GM21390 (cell line): ENCODE measurements at regions not wholly inside any gene's neighbourhood (a gene's known extent, or its start where the extent isn't known, plus 50 kb on each side); places are given as distances from the start of the nearest gene placed in this dataset.
"Not testable (repeated sequence)": the region's sequence is repeated elsewhere in the genome, so short reads cannot be mapped to it uniquely, and the experiment has no call there.

Source experiments
- ATAC-seq: cut with Tn5 transposase; IDR thresholded peaks from one replicate; pipeline ENCODE4 v1.9.1; 2021; ENCODE audit not compliant: unreplicated experiment

DNA sequence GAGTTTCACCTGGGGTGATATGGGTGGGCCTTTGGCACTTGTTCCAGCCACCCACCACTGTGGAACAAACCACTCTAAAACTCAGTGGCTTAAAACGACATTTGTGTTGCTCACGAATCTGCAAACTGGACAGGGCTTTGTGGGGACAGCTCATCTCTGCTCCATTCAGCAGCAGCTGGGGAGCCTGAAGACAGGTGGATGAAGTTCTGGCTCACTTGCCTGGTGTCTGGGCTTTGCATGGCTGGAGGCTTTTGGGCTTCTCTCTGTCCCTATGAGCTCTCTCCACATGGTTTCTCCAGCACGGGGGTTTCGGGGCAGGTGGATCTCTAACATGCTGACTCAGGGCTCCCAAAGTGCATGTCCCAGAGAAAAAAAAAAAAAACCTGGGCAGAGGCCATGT, 93.0 kb upstream of the GLI2 start:
- no peak for ATAC-seq

DNA sequence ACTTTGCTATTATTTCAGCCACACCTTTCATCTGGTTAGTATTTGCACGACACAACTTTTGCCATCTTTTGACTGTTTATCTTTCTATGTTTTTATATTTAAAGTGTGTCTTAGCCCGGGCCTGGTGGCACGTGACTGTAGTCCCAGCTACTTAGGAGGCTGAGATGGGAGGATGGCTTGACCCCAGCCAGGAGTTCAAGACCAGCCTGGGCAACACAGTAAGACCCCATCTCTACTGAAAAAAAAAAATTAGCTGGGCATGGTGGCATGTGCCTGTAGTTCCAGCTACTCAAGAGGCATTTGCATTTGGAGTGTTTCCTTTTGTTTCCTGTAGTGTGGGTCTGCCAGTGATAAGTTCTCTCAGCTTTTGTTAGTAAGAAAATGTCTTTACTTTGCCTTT, 88.7 kb upstream of the GLI2 start:
- no peak for ATAC-seq

DNA sequence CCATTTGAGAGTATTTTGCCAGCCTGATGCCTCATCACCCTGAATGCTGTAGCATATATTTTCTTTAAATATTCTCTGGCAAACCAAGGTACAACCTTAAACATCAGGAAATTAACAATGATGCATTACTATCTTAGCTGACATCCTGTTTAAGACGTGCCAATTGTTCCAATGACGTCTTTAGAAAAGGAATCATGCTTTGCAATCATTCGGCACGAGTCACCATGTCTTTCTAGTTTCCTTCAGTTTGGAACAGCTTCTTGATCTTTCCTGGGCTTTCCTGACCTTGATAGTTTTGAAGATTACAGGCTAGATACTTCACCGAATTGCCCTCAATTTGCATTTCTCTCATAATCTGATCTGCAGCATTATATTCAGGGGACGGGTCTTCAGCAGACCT, 88.2 kb upstream of the GLI2 start:
- ATAC-seq, result no peak

DNA sequence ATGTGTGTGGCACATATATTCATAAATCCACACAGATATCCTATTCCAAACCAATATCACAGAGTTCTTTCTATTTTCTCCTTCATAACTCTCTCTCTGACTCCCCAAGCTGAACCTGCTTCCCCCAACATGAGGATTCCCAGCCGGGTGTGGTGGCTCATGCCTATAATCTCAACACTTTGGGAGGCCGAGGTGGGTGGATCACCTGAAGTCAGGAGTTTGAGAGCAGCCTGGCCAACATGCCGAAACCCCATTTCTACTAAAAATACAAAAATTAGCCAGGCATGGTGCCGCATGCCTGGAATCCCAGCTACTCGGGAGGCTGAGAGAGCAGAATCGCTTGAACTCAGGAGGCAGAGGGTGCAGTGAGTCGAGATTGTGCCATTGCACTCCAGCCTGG, 86.3 kb upstream of the GLI2 start:
- not testable (repeated sequence) for ATAC-seq

DNA sequence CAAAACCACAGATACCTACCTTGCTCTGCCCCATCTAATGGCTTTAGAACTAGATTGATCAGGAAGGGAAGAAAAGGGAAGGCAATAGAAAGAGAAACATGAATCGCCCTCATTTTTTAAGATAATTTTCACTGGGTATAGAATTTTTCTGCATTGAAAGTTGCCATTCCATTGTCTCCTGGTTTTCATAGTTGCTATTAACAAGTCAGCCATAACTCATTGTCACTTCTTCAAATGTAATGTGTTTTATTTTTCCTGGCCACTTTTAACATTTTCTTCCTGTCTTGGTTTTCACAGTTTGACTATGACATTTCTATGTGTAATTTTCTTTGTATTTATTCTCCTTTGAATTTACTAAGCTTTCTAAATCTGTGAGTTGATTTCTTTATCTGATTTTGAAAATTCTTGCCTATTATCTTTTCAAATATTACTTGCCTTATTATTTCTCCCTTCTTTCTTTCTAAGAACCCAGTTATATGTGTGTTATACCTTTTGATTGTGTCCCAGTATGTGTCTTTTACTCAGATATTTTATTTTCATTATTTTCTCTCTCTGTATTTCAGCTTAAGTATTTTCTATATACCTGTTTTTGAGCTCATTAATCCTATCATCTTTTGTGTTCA, 85.5 kb upstream of the GLI2 start:
- ATAC-seq, result no peak

DNA sequence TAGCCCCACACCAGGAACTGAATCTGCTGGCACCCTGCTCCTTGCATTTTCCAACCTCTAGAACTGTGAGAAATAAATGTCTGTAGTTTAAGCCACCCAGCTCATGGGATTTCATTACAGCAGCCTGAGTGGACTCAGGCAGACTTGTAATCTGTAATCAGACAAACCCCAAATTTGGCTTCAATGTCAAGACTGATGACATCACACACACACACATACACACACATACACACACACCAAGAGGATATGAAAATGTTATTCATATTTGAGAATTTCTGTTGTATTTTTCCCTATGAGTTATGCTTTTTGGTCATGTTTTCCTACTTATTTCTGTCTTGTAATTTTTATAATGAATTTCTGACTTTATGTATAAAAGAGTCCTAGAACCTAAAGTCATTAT, 83.8 kb upstream of the GLI2 start:
- ATAC-seq, result no peak

DNA sequence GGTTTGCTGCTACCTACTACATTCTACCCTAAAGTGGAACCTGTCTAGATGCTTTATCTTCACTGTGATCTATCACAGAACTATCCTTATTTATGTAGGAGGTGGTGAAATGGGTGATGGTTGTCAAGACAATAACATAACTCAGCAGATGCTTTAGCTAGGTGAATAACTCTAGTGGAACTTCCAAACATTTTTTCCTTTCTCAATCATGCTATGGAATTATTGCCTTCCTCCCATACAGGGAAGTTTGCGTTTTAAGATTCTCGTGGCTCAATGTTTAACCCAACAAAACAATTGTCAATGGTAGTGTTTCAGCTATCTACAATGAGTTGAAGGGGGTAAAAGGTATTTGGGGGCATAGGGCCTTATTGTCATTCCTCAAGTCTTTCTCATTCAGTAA, 82.6 kb upstream of the GLI2 start:
- ATAC-seq, result no peak

DNA sequence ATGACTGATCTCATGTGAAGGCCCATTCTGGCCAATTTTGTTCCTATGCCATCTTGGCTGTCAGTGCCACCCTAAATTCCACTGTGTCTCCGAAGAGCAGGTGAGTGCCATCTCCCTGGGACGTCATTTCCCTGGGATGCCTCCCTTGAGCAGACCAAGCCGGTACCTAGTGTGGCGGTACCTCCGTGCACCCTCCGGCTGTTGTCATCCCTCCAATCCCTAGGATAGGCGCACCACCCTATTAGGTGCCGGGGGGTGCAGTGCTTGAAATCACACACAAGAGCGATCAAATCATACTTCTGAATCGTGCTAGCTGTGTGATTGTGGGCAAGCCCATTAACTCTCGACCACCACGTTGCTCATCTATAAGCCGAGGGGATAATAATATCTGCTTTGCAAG, 81.8 kb upstream of the GLI2 start:
- ATAC-seq, result no peak

DNA sequence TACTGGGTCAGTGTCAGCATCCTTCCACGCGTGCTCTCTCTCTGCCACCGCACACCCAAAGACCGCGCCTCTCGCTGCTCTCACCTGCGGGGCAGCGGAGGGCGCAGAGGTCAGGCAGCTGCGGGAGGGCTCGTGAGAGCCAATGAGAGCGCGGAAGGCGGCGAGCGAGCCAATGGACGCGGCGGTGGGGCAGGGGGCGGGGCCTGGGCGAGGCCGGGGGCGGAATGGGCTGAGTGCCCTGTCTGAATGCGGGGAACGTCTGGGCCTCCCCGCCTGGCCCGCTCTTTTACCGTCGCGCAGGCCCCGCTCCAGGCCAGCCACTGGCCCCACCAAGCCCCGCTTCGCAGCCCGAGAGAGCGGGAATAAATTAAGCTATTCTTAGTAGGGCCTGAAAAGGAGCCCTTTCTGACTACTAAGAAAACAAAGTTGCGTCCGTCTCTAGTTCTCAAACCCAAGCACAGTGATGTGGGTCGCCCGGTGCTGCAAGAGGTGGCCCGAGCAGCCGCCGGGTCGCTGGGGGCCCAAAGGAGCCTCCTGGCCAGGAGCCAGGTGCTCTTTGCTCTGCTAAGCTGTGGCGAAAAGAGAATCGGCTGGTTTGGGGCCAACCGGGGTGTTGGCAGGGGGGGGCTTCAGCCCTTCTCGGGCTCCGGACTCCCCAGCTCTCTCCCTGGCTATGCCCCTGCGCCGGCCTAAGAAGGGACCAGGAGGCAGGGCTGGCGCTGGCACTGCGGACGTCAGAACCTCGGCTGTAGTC, 81.1 kb upstream of the GLI2 start:
- no peak for ATAC-seq

DNA sequence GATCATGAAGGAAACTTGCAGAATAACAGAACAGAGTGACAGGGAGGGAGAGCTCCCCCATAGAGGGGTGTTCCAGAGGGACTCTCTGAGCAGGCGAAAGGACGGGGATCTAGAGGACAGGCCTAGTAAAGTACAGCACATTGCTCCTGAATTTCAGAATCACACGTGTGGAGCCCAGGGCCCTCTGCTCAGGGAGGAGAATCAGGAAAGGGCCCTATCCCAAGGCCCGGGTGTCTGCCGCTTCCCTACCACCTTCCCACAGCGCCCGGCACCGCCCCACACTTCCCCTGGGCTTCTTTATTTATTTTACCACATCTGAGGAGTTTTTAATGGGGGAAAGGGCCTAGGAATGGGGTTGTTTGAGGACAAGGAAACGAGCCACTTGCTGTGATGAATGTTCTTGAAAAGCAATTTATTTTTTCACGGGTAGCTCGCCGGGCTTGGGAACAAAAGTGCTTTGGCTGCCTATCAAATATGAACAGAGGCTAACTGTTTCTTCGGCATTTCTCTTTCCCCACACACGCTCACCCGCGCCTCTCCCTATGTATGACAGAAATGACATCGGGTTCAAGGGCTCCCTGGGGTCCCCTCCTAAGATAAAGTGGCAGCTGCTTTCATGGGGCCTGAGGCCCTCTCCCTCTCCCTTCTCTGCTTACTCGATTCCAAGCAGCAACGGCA, 79.3 kb upstream of the GLI2 start:
- ATAC-seq, result no peak

DNA sequence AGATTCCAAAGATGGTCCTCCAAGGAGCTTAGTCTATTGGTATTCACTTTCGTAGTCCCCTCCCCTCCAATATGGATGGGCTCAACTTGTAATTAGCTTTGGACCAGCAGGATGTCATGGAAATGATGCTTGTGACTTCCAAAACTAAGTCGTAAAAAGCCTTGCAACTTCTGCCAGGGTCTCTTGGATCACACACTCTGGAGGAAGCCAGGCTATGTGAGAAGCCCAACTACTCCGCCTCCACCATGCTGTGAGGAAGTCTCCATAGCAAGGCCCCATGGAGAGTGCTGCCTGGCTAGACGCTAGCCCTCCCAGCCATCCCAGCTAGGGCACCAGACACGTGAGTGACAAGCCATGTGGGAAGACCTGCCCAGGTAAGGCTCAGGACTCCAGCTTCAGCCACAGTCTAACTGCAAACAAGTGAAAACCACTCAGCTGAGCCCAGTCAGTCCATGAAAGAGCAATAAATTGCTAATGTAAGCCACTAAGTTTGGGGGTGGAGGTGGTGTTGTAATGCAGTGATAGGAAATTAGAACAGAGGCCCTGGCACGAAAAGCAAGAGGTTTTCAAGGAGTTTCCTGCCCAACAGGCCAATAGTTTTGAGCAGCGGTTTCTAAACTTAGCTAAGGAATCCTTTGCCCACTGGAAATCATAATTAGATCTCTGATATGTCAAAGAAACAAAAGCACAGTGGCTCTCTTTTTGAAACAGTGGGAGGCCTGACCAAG, 77.5 kb upstream of the GLI2 start:
- ATAC-seq, result no peak

DNA sequence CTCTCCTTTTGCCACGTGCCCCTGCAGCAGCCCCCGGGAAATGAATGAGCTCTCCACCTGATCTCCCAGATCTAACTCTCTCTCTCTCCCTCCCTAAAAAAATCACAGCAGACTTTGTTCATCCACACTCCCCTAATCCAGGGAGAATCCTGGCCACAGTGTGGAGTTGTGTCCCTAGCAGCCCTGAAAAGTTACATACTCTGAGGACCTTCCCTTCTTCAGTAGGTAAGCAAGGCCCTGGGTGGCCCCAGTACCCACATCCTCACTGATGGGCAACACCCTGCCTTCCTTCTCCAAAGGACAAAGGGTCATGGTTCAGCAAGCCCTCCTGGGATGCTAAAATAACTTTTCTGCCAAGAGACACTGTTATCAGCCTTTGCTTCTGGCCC, 76.9 kb upstream of the GLI2 start:
- ATAC-seq, result no peak

DNA sequence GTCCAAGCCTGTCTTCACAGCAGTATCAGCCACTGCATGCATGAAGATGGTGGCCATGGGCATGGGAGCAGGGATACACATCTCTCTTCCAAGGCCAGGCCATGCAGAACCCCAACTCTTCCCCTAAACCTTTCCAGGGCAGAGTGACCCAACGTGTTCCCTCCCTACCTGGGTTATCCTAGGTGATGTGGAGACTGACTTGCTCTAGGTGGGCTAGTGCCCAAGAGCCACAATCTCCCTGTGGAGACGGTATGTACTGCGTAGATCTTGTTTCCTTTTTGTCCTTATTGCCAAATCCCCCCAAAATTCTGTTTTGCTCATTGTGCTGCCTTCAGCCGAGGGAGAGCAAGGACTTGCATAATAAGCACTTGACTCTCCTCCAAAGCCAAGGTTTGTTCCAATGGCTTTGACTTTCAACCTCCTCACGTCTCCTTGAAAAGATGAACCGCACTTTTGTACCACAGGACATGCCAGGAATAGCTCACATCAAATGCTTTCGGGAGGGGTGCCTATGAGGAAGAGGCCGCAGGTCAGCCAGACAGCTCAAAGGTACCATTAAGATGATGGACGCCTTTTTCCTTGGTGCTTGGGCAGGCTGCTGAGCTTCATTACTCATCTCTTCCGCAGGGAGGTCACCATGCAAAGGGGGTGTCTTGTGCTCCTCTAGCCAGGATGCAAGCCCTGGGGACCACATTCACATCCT, 76.2 kb upstream of the GLI2 start:
- ATAC-seq, result no peak

DNA sequence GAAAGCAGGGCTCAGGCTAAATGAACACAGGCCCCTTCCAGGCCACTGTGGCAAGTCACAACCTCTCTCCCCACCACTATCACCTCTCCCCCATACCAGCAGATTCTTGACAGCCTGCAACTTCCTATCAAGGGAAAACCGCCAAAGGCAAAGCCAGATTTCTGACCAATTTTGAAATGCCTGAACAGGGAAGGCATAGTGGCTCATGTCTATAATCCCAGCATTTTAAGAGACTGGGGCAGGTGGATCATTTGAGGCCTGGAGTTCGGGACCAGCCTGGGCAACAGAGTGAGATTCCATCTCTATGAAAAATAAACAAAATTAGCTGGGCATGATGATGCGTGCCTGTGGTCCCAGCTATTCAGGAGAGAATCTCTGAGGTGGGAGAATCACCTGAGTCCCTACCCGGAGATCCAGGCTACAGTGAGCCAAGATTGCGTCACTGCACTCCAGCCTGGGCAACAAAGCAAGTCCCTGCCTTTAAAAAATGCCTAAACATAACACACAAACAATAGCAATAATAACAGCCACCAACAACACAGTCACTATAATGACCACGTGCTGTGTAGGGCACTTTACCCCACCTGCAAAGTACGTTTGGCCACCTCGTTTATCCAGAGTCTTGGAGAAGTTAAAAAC, 75.5 kb upstream of the GLI2 start:
- ATAC-seq, result no peak

DNA sequence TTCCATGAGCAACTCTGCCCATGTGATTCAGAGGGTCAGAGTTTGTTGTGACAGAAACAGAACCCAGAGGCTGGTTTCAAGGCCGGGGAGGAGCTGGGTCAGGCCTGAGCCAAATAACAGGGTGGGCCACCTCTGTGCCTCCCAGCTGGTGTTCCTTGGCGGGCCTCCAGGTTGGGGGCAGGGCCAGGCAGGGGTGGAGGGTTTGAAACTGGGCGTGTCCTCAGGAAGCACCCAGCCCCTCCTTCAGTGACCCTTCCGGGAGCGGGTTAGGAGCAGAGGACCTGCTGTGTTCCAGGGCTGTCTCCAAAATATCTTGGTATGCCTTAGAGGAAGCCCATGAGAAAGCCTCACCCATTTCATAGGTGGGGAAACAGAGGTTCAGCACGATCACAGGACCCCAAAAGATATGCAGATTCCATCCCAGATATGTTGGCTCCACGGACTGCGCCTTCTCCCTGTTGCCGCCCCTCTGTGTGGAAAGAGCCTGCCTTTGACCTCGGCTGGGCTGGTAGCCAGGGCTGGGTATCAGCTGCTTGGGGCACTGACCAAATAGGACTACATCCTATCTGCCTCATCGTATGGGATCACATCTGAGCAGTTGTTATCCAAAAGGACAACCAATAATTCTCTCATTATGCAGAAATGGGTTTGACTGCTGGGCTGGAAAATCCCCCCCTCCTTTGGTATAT, 74.8 kb upstream of the GLI2 start:
- ATAC-seq, result no peak

DNA sequence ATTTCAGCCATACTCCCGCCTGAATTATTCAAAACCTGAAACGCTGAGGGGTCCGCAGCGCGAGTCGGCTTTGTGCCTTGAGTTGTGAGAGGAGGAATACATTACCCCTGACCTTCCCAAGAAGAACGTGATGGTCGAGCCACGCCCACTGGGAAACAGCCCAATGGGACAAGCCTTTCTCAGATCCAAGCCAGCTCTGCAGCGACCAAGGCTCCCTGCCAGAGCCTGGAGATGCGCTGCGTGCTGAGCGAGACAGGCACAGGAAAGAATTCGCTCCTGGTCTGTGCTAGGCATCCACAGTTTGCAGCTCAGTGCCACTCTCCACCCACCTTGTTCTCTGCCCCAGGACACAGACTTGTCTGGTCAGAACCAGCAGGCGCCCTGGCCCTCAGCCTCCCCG, 74.1 kb upstream of the GLI2 start:
- no peak for ATAC-seq

DNA sequence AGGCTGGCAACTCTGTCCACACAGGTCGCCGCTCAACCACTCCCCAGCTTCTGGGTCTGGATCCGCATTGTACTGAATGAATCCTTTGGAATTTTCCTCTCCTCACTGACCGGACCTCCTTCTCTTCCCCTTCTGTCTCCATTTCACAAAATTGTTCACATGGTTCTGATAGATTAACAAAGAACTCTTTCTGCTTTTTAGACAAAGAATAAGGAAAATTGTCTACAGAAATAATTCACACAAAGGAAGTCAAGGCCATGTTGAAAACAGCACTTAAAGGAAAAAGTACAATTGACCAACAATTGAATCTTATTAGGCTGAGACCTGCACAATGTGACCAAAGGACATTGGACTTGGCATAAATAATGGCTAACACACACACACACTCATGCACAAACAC, 73.6 kb upstream of the GLI2 start:
- ATAC-seq, result no peak

DNA sequence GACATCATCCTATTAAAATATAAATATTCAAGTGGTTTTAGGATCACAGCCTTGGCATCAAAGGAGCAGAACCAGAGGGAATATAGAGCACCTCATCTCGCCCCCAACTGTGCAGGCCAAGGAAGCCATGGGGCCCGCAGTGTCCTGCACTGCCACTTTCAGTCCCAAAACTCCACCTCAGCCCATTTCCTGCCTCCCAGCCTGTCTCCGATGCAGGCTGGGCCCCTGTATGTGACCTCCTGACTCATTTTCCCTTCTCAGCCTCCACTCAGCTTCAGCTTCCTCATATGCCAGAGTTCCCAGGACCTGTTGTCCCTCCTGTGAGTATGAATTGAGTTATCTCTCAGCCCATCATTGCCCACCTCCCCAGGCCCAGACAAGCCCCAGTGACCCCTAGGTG, 72.9 kb upstream of the GLI2 start:
- no peak for ATAC-seq

DNA sequence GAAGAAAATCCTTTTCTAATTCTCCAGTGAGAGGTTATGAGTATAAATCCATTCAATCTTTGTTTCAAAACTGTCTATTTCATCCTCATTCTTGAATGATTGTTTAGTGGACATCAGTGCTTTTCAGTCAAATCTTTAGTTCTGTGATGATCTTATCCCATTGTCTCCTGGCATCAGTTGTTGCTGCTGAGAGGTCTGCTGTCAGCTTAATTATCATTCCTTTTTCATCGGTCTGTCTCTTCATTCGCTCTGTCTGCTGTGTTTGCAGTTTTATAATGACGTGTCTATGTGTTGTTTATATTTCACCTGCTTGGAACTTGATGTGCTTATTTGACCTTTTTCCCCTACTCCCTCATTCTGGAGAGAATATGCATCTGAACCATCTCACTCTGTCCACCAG, 69.2 kb upstream of the GLI2 start:
- ATAC-seq, result no peak

DNA sequence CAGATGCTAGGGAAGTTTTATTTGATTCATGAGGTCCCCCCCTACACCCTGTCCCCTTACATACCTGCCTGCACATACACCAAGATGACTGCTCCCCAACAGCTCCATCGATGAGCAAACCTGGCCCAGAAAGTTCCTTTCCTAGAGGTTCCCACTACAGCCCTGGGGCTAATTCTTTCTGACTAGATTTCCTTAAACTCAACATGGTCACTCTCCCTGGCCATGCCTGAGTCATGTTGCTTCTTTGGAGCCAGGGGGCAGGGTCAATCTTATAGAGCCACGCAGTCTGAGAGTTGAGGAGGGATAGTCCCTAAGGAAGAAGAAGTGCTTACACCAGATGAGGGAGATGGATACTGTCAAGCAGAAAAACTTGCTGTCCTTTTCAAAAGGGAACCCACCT, 67.7 kb upstream of the GLI2 start:
- ATAC-seq, result no peak
